GM10266 (cell line): ENCODE measurements at regions not wholly inside any gene's neighbourhood (a gene's known extent, or its start where the extent isn't known, plus 50 kb on each side); places are given as distances from the start of the nearest gene placed in this dataset.
A peak's percentile ranks its signal among the peaks of the same experiment; 100 is the strongest.

Experiments used
- DNase-seq: peaks from one replicate; pipeline ENCODE4 v3.0.0; 2012; ENCODE audit errors: extremely low spot score
- TF ChIP-seq, protein P1 (sequence below): IDR thresholded peaks from 2 replicates; pipeline ENCODE4 v1.5.1; 2012; ENCODE audit warnings: mild to moderate bottlenecking, low read depth; ENCODE audit not compliant: control insufficient read depth, insufficient read depth; ENCODE audit errors: missing control alignments

DNA sequence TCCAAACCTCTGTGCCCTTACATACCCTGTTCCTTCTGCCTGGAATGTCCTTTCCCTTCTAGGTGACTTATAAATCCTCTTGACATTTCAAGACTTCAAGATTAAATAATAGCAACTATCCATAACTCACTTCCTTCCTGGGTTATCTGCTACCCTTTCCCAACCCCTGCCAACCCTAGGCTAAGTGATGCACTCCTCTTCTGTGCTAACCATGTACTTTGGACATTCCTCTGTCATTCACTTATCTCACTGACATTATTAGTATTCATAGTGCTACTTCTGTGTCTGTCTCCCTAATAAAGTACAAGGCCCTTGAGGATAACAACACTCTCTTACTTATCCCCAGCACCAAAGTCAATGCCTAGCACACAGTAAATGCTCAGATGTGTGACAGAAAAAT, 307.1 kb downstream of the ENC1 start:
- DNase-seq = no peak
- TF ChIP-seq, protein P1, sequence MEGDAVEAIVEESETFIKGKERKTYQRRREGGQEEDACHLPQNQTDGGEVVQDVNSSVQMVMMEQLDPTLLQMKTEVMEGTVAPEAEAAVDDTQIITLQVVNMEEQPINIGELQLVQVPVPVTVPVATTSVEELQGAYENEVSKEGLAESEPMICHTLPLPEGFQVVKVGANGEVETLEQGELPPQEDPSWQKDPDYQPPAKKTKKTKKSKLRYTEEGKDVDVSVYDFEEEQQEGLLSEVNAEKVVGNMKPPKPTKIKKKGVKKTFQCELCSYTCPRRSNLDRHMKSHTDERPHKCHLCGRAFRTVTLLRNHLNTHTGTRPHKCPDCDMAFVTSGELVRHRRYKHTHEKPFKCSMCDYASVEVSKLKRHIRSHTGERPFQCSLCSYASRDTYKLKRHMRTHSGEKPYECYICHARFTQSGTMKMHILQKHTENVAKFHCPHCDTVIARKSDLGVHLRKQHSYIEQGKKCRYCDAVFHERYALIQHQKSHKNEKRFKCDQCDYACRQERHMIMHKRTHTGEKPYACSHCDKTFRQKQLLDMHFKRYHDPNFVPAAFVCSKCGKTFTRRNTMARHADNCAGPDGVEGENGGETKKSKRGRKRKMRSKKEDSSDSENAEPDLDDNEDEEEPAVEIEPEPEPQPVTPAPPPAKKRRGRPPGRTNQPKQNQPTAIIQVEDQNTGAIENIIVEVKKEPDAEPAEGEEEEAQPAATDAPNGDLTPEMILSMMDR = no peak

DNA sequence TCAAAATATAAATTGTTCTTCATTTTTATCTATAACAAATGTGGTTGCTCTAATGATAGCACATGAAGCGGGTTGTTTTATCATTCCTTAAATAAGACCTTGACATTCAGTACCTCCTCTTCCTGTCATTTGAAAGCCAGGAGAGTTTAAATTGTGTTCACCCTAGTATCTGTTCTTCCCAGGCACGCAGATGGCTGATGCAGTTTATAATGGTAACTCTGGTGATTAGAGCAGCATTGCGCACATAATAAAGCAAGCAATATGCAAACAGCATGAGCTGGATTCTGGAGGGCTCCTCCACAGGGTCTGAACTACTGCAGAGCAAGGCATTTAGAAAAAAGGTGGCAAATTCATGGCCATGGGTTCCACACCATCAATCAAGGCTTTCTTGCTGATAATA, 307.8 kb downstream of the ENC1 start:
- TF ChIP-seq, protein P1 = no peak
- no peak for DNase-seq

DNA sequence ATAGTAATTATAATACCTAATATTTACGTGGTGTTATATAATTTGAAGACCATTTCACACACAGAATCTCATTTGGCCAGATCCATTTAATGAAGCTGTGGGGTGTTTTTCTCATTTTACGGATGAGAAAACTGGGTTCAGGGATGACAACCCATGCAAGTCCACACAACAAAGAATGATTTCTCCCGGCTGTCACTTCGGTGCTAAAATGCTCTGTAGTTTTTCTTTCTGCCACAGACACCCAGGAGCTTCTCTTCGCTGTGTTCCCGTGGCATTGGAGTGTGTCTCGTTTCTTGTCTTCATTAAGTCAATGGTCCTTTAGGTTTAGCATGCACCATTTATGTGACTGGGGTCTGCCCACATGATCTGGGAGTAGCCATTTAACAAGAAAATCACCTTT, 308.5 kb downstream of the ENC1 start:
- TF ChIP-seq, protein P1 = no peak
- DNase-seq = no peak

DNA sequence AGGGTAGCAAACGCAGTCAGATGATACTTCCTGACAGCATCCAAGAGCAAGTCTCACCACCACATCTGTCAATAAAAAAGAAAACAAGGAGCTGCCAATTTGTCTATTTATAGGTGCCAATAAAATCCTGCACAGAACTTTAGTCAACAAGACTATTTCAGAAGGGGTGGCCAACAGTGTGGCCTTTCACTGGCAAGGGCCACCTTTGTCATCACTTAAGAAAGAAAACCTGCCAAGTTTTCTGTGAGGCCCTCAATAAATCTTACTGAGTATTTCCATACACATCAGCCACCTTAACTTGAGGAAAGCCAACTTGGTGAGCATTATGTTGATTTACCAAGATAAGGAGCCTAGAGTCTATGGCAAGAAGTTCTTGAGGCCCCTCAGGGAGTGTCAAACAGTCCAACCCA, 312.3 kb downstream of the ENC1 start:
- TF ChIP-seq, protein P1 = no peak
- DNase-seq = no peak

DNA sequence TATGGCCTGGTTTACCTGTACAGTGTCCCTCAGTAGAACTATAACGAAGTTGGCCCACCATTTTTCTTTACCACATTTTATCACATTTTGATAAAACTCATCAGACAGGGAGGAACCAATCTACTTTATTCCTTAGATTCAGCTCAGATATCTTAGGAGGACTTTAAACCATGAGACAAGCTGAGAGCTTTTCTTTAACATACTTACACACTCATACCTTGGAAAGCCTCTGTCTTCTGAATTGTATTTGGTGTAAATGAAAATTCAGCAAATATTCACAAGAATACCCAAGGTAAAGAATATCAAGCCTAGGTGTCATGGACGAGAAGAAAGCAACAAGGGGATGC, 313.2 kb downstream of the ENC1 start:
- DNase-seq = no peak
- TF ChIP-seq, protein P1 = no peak

DNA sequence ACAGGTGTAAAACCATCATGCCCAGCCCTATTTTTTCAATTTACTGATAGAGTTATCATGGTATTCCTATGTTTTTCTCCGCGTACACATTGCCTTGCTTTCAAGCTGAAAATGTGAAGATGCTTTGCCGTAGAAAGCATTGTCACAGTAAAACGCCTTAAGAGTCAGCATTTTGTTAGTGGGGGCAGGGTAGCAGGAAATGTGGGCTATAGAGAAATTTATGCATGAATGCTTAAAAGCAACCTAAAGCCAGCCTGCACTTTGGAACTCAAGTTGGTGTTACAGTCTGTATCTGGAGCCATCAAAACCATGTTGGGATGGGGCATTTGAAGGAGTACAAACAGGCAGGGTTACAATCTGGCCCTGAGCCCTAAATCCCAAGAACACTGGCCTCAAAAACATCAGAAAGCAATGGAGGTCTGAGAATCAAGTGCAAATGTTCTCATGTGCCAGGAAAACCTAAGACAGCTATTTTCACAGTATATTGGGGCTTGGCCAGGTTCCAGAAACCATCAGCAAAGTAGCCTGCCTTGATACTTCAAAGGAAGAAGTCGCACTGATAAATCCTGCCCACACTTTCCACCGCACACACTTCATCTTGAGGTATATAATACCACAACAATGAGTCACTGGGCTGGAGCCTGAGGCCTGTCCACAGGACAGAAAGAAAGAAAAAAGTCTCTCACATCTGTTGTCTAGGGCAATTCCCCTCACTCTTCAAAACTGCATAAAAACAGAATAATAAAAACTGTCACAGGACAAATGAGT, 313.8 kb downstream of the ENC1 start:
- DNase-seq = peak; percentile 12

DNA sequence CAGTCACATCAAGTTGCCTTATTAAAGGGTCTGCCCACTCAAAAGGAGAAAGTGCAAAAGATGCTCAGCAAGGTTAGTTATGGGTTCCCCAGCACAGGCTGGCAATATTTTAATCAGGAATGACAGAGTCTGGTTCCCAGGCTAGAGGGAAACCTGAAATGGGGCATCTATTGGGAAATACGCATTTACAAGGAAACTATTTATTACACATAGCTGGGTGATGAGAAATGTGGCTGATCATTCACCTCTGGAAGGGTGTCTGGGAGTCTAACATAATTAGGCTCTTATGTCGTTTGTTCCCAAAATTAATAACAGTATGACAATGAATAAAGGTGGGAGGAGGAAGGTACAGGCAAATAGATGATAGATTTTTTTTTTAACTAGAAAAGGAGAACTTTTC, 314.7 kb downstream of the ENC1 start:
- no peak for DNase-seq
- TF ChIP-seq, protein P1 = no peak

More for the DNA sequence above, 313.8 kb downstream of the ENC1 start:
- TF ChIP-seq, protein P1 = no peak
